DMS114 treated with DMSO at 0.1 percent for 48 hours (cell line): ENCODE measurements at regions not wholly inside any gene's neighbourhood (a gene's known extent, or its start where the extent isn't known, plus 50 kb on each side); places are given as distances from the start of the nearest gene placed in this dataset.

ENCODE experiments used
- DNase-seq: peaks from one replicate; lab custom pipeline; 2025; ENCODE audit not compliant: unreplicated experiment; lab: John Stamatoyannopoulos, UW

- DNase-seq: no peak
These were observed 298.4 kb upstream of the ZNF521 start for GRCh38 chr18:25650201-25650941.

GRCh38 chr18:25648716-25649260 is 296.8 kb upstream of the ZNF521 start:
- no peak for DNase-seq

- DNase-seq: no peak
These were observed 295.4 kb upstream of the ZNF521 start for GRCh38 chr18:25647404-25647803.

GRCh38 chr18:25646971-25647370 is 295.0 kb upstream of the ZNF521 start:
- DNase-seq: no peak

GRCh38 chr18:25639596-25639995 is 287.6 kb upstream of the ZNF521 start:
- no peak for DNase-seq

- no peak for DNase-seq
These were observed 281.6 kb upstream of the ZNF521 start for GRCh38 chr18:25633563-25633962.

- no peak for DNase-seq
These were observed 278.7 kb upstream of the ZNF521 start for GRCh38 chr18:25630682-25631081.

GRCh38 chr18:25621682-25622081 is 269.7 kb upstream of the ZNF521 start:
- no peak for DNase-seq

- no peak for DNase-seq
These were observed 269.2 kb upstream of the ZNF521 start for GRCh38 chr18:25621144-25621543.

GRCh38 chr18:25614168-25614567 is 262.2 kb upstream of the ZNF521 start:
- DNase-seq: no peak

- no peak for DNase-seq
These were observed 260.5 kb upstream of the ZNF521 start for GRCh38 chr18:25612466-25612865.

- no peak for DNase-seq
These were observed 256.1 kb upstream of the ZNF521 start for GRCh38 chr18:25608091-25608490.

GRCh38 chr18:25604894-25605597 is 253.1 kb upstream of the ZNF521 start:
- no peak for DNase-seq

- no peak for DNase-seq
These were observed 252.4 kb upstream of the ZNF521 start for GRCh38 chr18:25604196-25604893.

- no peak for DNase-seq
These were observed 247.5 kb upstream of the ZNF521 start for GRCh38 chr18:25599443-25599842.

- no peak for DNase-seq
These were observed 245.5 kb upstream of the ZNF521 start for GRCh38 chr18:25597476-25597875.

GRCh38 chr18:25595274-25596060 is 243.5 kb upstream of the ZNF521 start:
- DNase-seq: no peak

- DNase-seq: no peak
These were observed 242.4 kb upstream of the ZNF521 start for GRCh38 chr18:25594351-25594750.

- no peak for DNase-seq
These were observed 240.9 kb upstream of the ZNF521 start for GRCh38 chr18:25592804-25593360.

GRCh38 chr18:25590456-25590855 is 238.5 kb upstream of the ZNF521 start:
- no peak for DNase-seq

- DNase-seq: no peak
These were observed 235.6 kb upstream of the ZNF521 start for GRCh38 chr18:25587545-25587944.
